Body of pancreas (tissue), 4 donors: ENCODE measurements at regions not wholly inside any gene's neighbourhood (a gene's known extent, or its start where the extent isn't known, plus 50 kb on each side); places are given as distances from the start of the nearest gene placed in this dataset.
"Not testable (repeated sequence)": the region's sequence is repeated elsewhere in the genome, so short reads cannot be mapped to it uniquely, and the experiment has no call there.

Source experiments
- ATAC-seq: fragments of 150-250 bp; one replicate; pipeline ENCODE4 v1.9.1; 2016
- DNase-seq, 4 donors: peaks; one replicate each; pipeline ENCODE4 v3.0.0-alpha.2; 2019
- H3K27ac ChIP-seq, 4 donors: fragments of 200-600 bp; sonication (generic); 1 replicate in 3 of 4; 2 replicates in 1 of 4; pipeline versions ENCODE4 v1.5.1 to v1.6.1; 2016 to 2019; ENCODE audit warnings: mild to moderate bottlenecking in 1 of 4, mixed read lengths in 1 of 4, moderate library complexity in 1 of 4
- H3K27me3 ChIP-seq, 2 donors: fragments of 200-600 bp; sonication (generic); one replicate each; pipeline ENCODE4 v1.6.0; 2016; ENCODE audit warnings: mild to moderate bottlenecking in 1 of 2
- H3K36me3 ChIP-seq, 2 donors: fragments of 200-600 bp; sonication (generic); replicated peaks in 1 of 2; 2 replicates each; pipeline ENCODE4 v1.5.1; 2016; ENCODE audit warnings: low read depth in 2 of 2; ENCODE audit not compliant: insufficient read depth in 1 of 2
- H3K4me1 ChIP-seq: fragments of 200-600 bp; sonication (generic); one replicate; pipeline ENCODE4 v1.6.0; 2016
- H3K4me3 ChIP-seq, 2 donors: fragments of 200-600 bp; sonication (generic); 1 replicate in 1 of 2; 2 replicates in 1 of 2; pipeline ENCODE4 v1.5.1; 2016 to 2019
- H3K9me3 ChIP-seq, 3 donors: fragments of 200-600 bp; sonication (generic); 1 replicate in 2 of 3; 2 replicates in 1 of 3; pipeline ENCODE4 v1.5.1; 2016
- CTCF ChIP-seq, 7 experiments: fragments of 450-650 bp in 4 of 7; fragments of 200-600 bp in 3 of 7; sonication (generic) in 3 of 7; IDR thresholded peaks; one replicate each; pipeline ENCODE4 v1.5.1; 2016 to 2019; ENCODE audit warnings: antibody characterized with exemption in 7 of 7
- POLR2A ChIP-seq, 3 donors: fragments of 450-650 bp; IDR thresholded peaks; one replicate each; pipeline ENCODE4 v1.6.1; 2016; ENCODE audit warnings: antibody characterized with exemption in 3 of 3, mild to moderate bottlenecking in 2 of 3
- WGBS, 2 donors: methylation state at CpG; one replicate each; pipeline ENCODE4 v1.1.5; 2017; 5-methylcytosine and 5-hydroxymethylcytosine counted together
- intact Hi-C: fragments of 100-400 bp; cut with DNase I; formaldehyde crosslinking; loops from one replicate; pipeline ENCODE4 v1.15.1; 2023

- no peaks in the 10 kb centered on the region for H3K36me3 ChIP-seq
- no peak overlapping the region for H3K27ac ChIP-seq
- 66 to 67% methylated on average over 4 of the region's 4 CpGs for WGBS, 2 donors
- TF ChIP-seq CTCF (IDR thresholded peaks at IDR 0.05) (no peak), POLR2A (IDR thresholded peaks at IDR 0.05) (no peak)
- H3K4me3 ChIP-seq, result no peak overlapping the region
- ATAC-seq (no peak), DNase-seq (no peak)
- H3K9me3 ChIP-seq, result no peaks in the 10 kb centered on the region
- no peaks in the 10 kb centered on the region for H3K27me3 ChIP-seq
- H3K4me1 ChIP-seq, result no peaks in the 10 kb centered on the region
- intact Hi-C loops, result no loop called here
Measured at GRCh38 chr5:97986069-97986468, 787.4 kb upstream of the RGMB start.

- no peaks in the 10 kb centered on the region for H3K27me3 ChIP-seq
- 78 to 79% methylated on average over 7 of the region's 7 CpGs for WGBS, 2 donors
- DNase-seq, result no peak
Measured at GRCh38 chr5:97991236-97991635, 782.2 kb upstream of the RGMB start.

GRCh38 chr5:97998941-97999340 is 774.5 kb upstream of the RGMB start:
- TF ChIP-seq POLR2A (IDR thresholded peaks at IDR 0.05) (no peak), CTCF (IDR thresholded peaks at IDR 0.05) (no peak)
- intact Hi-C loops, result no loop called here
- DNase-seq (no peak), ATAC-seq (no peak)
- no peaks in the 10 kb centered on the region for H3K27me3 ChIP-seq
- no peak overlapping the region for H3K4me3 ChIP-seq
- H3K4me1 ChIP-seq, result no peaks in the 10 kb centered on the region
- no peaks in the 10 kb centered on the region for H3K9me3 ChIP-seq
- no peaks in the 10 kb centered on the region for H3K36me3 ChIP-seq
- H3K27ac ChIP-seq, result no peak overlapping the region

More at GRCh38 chr5:97991236-97991635, 782.2 kb upstream of the RGMB start:
- H3K9me3 ChIP-seq, result no peaks in the 10 kb centered on the region
- no peaks in the 10 kb centered on the region for H3K4me1 ChIP-seq
- H3K27ac ChIP-seq, result no peak overlapping the region
- intact Hi-C loops, result no loop called here
- no peaks in the 10 kb centered on the region for H3K36me3 ChIP-seq
- TF ChIP-seq POLR2A (IDR thresholded peaks at IDR 0.05) (no peak), CTCF (IDR thresholded peaks at IDR 0.05) (no peak)
- no peak overlapping the region for H3K4me3 ChIP-seq
- ATAC-seq, result no peak

GRCh38 chr5:98004463-98004862 is 769.0 kb upstream of the RGMB start:
- no peaks in the 10 kb centered on the region for H3K4me1 ChIP-seq
- DNase-seq (no peak), ATAC-seq (no peak)
- no peak overlapping the region for H3K4me3 ChIP-seq
- intact Hi-C loops, result no loop called here
- H3K27ac ChIP-seq, result no peak overlapping the region
- no peaks in the 10 kb centered on the region for H3K36me3 ChIP-seq
- no peaks in the 10 kb centered on the region for H3K27me3 ChIP-seq
- 71 to 87% methylated on average over 3 of the region's 3 CpGs for WGBS, 2 donors
- TF ChIP-seq CTCF (IDR thresholded peaks at IDR 0.05) (no peak), POLR2A (IDR thresholded peaks at IDR 0.05) (no peak)
- H3K9me3 ChIP-seq, result no peaks in the 10 kb centered on the region

GRCh38 chr5:98016771-98017170 is 756.7 kb upstream of the RGMB start:
- intact Hi-C loops, result no loop called here
- Histone ChIP-seq H3K4me1 (no peaks in the 10 kb centered on the region), H3K36me3 (no peaks in the 10 kb centered on the region), H3K27me3 (no peaks in the 10 kb centered on the region), H3K27ac (no peak overlapping the region), H3K4me3 (no peak overlapping the region), H3K9me3 (no peaks in the 10 kb centered on the region)
- DNase-seq (no peak), ATAC-seq (no peak)
- TF ChIP-seq POLR2A (IDR thresholded peaks at IDR 0.05) (no peak), CTCF (IDR thresholded peaks at IDR 0.05) (no peak)
- 56 to 63% methylated on average over 2 of the region's 2 CpGs for WGBS, 2 donors

- H3K27ac ChIP-seq, ATAC-seq, H3K9me3 ChIP-seq, H3K4me3 ChIP-seq, intact Hi-C loops, H3K36me3 ChIP-seq, DNase-seq, H3K4me1 ChIP-seq, H3K27me3 ChIP-seq: not testable (repeated sequence)
- WGBS, 2 donors, result 69 to 88% methylated on average over 4 of the region's 4 CpGs
Measured at GRCh38 chr5:98030273-98030672, 743.2 kb upstream of the RGMB start.

GRCh38 chr5:98031036-98031435 is 742.4 kb upstream of the RGMB start:
- not testable (repeated sequence) for ATAC-seq

More at GRCh38 chr5:98031036-98031435, 742.4 kb upstream of the RGMB start:
- intact Hi-C loops, H3K36me3 ChIP-seq, H3K9me3 ChIP-seq, H3K27me3 ChIP-seq, H3K27ac ChIP-seq, H3K4me1 ChIP-seq, DNase-seq, H3K4me3 ChIP-seq: not testable (repeated sequence)
- 86 to 87% methylated on average over 4 to 5 of the region's 5 CpGs for WGBS, 2 donors
